ENCODE measurements at regions not wholly inside any gene's neighbourhood (a gene's known extent, or its start where the extent isn't known, plus 50 kb on each side); places are given as distances from the start of the nearest gene placed in this dataset.
A peak's percentile ranks its signal among the peaks of the same experiment; 100 is the strongest.

GRCh38 chr11:115092516-115092915, 411.7 kb downstream of the CADM1 start:
- Histone ChIP-seq H3K79me2 (ENCODE audit: low read length) (no peaks in the 10 kb centered on the region), H3K9ac (ENCODE audit: low read length) (no peak overlapping the region), H3K4me3 (ENCODE audit: low read length) (no peak overlapping the region), H3K4me1 (ENCODE audit: low read length) (no peaks in the 10 kb centered on the region), H2AFZ (ENCODE audit: low read depth, low read length) (no peak overlapping the region), H3K27ac (ENCODE audit: low read length) (no peak overlapping the region), H3K27me3 (ENCODE audit: low read depth, low read length) (peaks cover 9% of the 10 kb centered on the region; the same call in 1 of the 2 replicates), H3K36me3 (replicated peaks; ENCODE audit: low read depth, low read length) (no peaks in the 10 kb centered on the region), H4K20me1 (ENCODE audit: insufficient read depth, low read length) (no peaks in the 10 kb centered on the region), H3K9me3 (ENCODE audit: insufficient read depth, low read length) (no peaks in the 10 kb centered on the region), H3K4me2 (ENCODE audit: low read length) (no peak overlapping the region)
- no peak for TF ChIP-seq EZH2phosphoT487 (IDR thresholded peaks at IDR 0.05; ENCODE audit: low read depth)
- TF ChIP-seq CTCF (IDR thresholded peaks at IDR 0.05; ENCODE audit: low read depth, low read length), result no peak

- H4K20me1 ChIP-seq (ENCODE audit: insufficient read depth, low read length), result no peaks in the 10 kb centered on the region
Measured at GRCh38 chr11:115097796-115098408, 406.3 kb downstream of the CADM1 start.

GRCh38 chr11:115100706-115101105, 403.5 kb downstream of the CADM1 start:
- no peaks in the 10 kb centered on the region for H4K20me1 ChIP-seq (ENCODE audit: insufficient read depth, low read length)
- no peaks in the 10 kb centered on the region for H3K9me3 ChIP-seq (ENCODE audit: insufficient read depth, low read length)
- no peak overlapping the region for H2AFZ ChIP-seq (ENCODE audit: low read depth, low read length)
- TF ChIP-seq EZH2phosphoT487 (IDR thresholded peaks at IDR 0.05; ENCODE audit: low read depth) (no peak), CTCF (IDR thresholded peaks at IDR 0.05; ENCODE audit: low read depth, low read length) (no peak)
- no peaks in the 10 kb centered on the region for H3K36me3 ChIP-seq (replicated peaks; ENCODE audit: low read depth, low read length)
- H3K4me2 ChIP-seq (ENCODE audit: low read length), result no peak overlapping the region
- no peak overlapping the region for H3K4me3 ChIP-seq (ENCODE audit: low read length)
- H3K27ac ChIP-seq (ENCODE audit: low read length), result no peak overlapping the region
- no peaks in the 10 kb centered on the region for H3K4me1 ChIP-seq (ENCODE audit: low read length)
- peaks cover 10% of the 10 kb centered on the region for H3K27me3 ChIP-seq (ENCODE audit: low read depth, low read length)
- H3K9ac ChIP-seq (ENCODE audit: low read length), result no peak overlapping the region
- H3K79me2 ChIP-seq (ENCODE audit: low read length), result no peaks in the 10 kb centered on the region

More at GRCh38 chr11:115097796-115098408, 406.3 kb downstream of the CADM1 start:
- Histone ChIP-seq H3K4me2 (ENCODE audit: low read length) (no peak overlapping the region), H3K4me3 (ENCODE audit: low read length) (no peak overlapping the region), H3K27ac (ENCODE audit: low read length) (no peak overlapping the region), H3K36me3 (replicated peaks; ENCODE audit: low read depth, low read length) (no peaks in the 10 kb centered on the region), H2AFZ (ENCODE audit: low read depth, low read length) (no peak overlapping the region), H3K27me3 (ENCODE audit: low read depth, low read length) (peaks cover 15% of the 10 kb centered on the region), H3K9ac (ENCODE audit: low read length) (no peak overlapping the region), H3K4me1 (ENCODE audit: low read length) (no peaks in the 10 kb centered on the region), H3K9me3 (ENCODE audit: insufficient read depth, low read length) (no peaks in the 10 kb centered on the region), H3K79me2 (ENCODE audit: low read length) (no peaks in the 10 kb centered on the region)
- TF ChIP-seq CTCF (IDR thresholded peaks at IDR 0.05; ENCODE audit: low read depth, low read length), result no peak
- no peak for TF ChIP-seq EZH2phosphoT487 (IDR thresholded peaks at IDR 0.05; ENCODE audit: low read depth)

GRCh38 chr11:115103921-115104320, 400.3 kb downstream of the CADM1 start:
- H3K9ac ChIP-seq (ENCODE audit: low read length), result no peak overlapping the region
- no peaks in the 10 kb centered on the region for H3K4me1 ChIP-seq (ENCODE audit: low read length)
- no peaks in the 10 kb centered on the region for H3K9me3 ChIP-seq (ENCODE audit: insufficient read depth, low read length)
- no peaks in the 10 kb centered on the region for H4K20me1 ChIP-seq (ENCODE audit: insufficient read depth, low read length)
- no peak overlapping the region for H3K4me2 ChIP-seq (ENCODE audit: low read length)
- H3K79me2 ChIP-seq (ENCODE audit: low read length), result no peaks in the 10 kb centered on the region
- peaks cover 32% of the 10 kb centered on the region for H3K27me3 ChIP-seq (ENCODE audit: low read depth, low read length)
- no peak overlapping the region for H3K27ac ChIP-seq (ENCODE audit: low read length)
- TF ChIP-seq EZH2phosphoT487 (IDR thresholded peaks at IDR 0.05; ENCODE audit: low read depth) (no peak), CTCF (IDR thresholded peaks at IDR 0.05; ENCODE audit: low read depth, low read length) (0 out of 2 replicates have a peak, but pooled peaks have one; percentile 4)
- H3K36me3 ChIP-seq (replicated peaks; ENCODE audit: low read depth, low read length), result no peaks in the 10 kb centered on the region
- no peak overlapping the region for H2AFZ ChIP-seq (ENCODE audit: low read depth, low read length)
- H3K4me3 ChIP-seq (ENCODE audit: low read length), result no peak overlapping the region
